ENCODE measurements at regions not wholly inside any gene's neighbourhood (a gene's known extent, or its start where the extent isn't known, plus 50 kb on each side); places are given as distances from the start of the nearest gene placed in this dataset.

GRCh38 chr12:94071258-94071657, 77.1 kb upstream of the PLXNC1 start:
- DNase-seq = no peak

GRCh38 chr12:94073441-94074051, 74.8 kb upstream of the PLXNC1 start:
- no peak for DNase-seq

GRCh38 chr12:94074216-94074979, 74.0 kb upstream of the PLXNC1 start:
- no peak for DNase-seq

GRCh38 chr12:94074980-94075629, 73.3 kb upstream of the PLXNC1 start:
- peak in 1 of 2 donors; percentile 9 for DNase-seq

GRCh38 chr12:94077209-94077608, 71.2 kb upstream of the PLXNC1 start:
- DNase-seq = no peak

DNA sequence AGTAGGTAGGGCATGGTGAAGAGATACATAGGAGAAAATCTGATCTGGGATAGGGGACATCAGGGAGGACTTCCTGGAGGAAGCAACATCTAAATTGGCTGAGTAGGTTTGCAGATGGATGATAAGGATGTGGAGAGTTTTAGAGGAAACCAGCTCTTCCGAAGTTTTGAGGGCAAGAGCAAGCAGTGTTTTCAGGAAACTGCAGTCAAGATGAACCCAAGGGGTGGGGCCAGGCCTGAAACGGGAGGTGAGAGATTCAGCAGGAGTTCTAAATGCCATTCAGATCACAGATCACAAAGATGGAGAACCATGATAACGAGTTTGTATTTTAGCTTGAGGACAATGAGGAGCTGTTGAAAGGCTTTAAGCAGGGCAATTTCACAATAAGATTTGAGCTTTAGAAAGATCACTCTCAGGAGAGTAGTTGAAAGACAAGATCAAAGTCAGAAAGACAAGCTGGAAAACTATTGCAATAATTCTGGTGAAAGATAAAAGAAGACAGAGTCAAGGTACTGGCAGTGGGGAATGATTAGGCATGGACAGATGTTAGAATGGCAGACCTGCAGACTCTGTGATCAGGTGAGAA, 70.1 kb upstream of the PLXNC1 start:
- no peak for DNase-seq

GRCh38 chr12:94078736-94079509, 69.5 kb upstream of the PLXNC1 start:
- DNase-seq = no peak

- DNase-seq = no peak
Observed at GRCh38 chr12:94079566-94080340, 68.6 kb upstream of the PLXNC1 start.

- DNase-seq = no peak
Observed at GRCh38 chr12:94080341-94081009, 67.9 kb upstream of the PLXNC1 start.

GRCh38 chr12:94082690-94083089, 65.7 kb upstream of the PLXNC1 start:
- no peak for DNase-seq

GRCh38 chr12:94089891-94090290, 58.5 kb upstream of the PLXNC1 start:
- DNase-seq = no peak

DNA sequence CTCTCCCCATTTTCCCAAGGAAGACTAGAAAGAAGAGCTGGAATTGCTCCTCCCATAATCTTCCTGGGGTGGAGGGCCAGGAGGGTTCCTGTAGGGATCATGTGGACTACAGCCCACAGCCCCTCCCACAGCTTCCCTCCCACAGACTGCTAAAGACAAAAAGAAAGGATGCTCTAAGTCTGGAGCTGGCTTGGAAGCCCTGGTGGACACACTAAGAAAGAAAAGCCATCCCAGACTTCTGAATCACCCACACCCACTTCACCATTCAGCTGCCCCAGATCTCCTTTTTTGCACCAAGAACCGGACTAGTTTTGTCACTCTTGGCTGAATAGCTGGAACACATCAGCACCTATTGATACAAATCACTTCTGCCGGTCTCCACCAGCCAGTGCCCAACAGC, 56.8 kb upstream of the PLXNC1 start:
- DNase-seq = no peak

GRCh38 chr12:94092516-94093241, 55.7 kb upstream of the PLXNC1 start:
- DNase-seq = no peak

DNA sequence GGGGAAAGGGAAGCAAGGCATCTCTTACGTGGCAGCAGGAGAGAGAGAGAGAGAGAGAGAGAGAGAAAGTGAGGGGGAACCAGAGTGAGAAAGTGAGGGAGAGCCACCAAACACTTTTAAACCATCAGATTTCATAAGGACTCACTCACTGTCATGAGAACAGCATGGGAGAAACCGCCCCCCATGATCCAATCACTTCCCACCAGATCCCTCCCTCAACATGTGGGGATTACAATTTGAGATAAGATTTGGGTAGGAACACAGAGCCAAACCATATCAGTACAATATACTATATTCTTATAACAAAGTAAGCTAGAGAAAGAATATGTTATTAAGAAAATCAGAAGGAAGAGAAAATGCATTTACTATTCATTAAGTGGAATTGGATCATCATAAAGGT, 53.7 kb upstream of the PLXNC1 start:
- DNase-seq = no peak

- no peak for DNase-seq
Observed at GRCh38 chr12:94095618-94096017, 52.8 kb upstream of the PLXNC1 start.

- DNase-seq = no peak
Observed at GRCh38 chr12:94098466-94098865, 49.9 kb upstream of the PLXNC1 start.

Measured in CD4-positive, alpha-beta T cell treated with Interleukin-1 beta for 1 hour (primary cell).